Prostate gland (tissue), 2 donors: ENCODE measurements at regions not wholly inside any gene's neighbourhood (a gene's known extent, or its start where the extent isn't known, plus 50 kb on each side); places are given as distances from the start of the nearest gene placed in this dataset.

ENCODE experiments used
- POLR2A ChIP-seq: fragments of 450-650 bp; IDR thresholded peaks from one replicate; pipeline ENCODE4 v1.6.1; 2016; ENCODE audit warnings: antibody characterized with exemption, mild to moderate bottlenecking
- POLR2AphosphoS5 ChIP-seq: sonication (generic); formaldehyde crosslinking; IDR thresholded peaks from one replicate; pipeline ENCODE4 v1.6.1; 2017; ENCODE audit warnings: antibody characterized with exemption
- TF ChIP-seq, protein P1 (sequence below), 4 experiments: fragments of 200-600 bp in 2 of 4; fragments of 450-650 bp in 2 of 4; sonication (generic) in 2 of 4; IDR thresholded peaks; 1 replicate in 3 of 4; 2 replicates in 1 of 4; pipeline ENCODE4 v1.5.1; 2016 to 2019; ENCODE audit warnings: antibody characterized with exemption in 4 of 4, mild to moderate bottlenecking in 2 of 4, moderate library complexity in 2 of 4

DNA sequence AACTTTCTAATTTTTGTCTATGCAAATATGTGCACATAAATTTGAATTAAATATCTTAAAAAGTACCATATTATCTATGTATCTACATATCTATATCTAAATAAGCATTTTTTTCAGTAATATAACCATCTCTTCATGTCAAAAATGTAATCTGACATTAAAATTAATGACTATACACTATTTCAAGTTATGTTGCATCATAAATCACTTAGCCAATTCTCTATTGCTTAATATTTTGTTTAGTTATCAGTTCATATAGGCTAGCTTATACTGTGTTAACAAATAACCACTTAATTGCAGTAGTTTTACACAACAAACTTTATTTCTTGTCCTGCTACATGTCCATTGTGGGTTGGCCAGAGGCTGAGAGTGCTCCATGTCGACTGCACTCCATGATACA lies 360.8 kb downstream of the EPM2A start:
- TF ChIP-seq, protein P1, sequence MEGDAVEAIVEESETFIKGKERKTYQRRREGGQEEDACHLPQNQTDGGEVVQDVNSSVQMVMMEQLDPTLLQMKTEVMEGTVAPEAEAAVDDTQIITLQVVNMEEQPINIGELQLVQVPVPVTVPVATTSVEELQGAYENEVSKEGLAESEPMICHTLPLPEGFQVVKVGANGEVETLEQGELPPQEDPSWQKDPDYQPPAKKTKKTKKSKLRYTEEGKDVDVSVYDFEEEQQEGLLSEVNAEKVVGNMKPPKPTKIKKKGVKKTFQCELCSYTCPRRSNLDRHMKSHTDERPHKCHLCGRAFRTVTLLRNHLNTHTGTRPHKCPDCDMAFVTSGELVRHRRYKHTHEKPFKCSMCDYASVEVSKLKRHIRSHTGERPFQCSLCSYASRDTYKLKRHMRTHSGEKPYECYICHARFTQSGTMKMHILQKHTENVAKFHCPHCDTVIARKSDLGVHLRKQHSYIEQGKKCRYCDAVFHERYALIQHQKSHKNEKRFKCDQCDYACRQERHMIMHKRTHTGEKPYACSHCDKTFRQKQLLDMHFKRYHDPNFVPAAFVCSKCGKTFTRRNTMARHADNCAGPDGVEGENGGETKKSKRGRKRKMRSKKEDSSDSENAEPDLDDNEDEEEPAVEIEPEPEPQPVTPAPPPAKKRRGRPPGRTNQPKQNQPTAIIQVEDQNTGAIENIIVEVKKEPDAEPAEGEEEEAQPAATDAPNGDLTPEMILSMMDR (IDR thresholded peaks at IDR 0.05), result no peak
- TF ChIP-seq POLR2AphosphoS5, result no peak
- TF ChIP-seq POLR2A, result no peak
